ENCODE measurements at regions not wholly inside any gene's neighbourhood (a gene's known extent, or its start where the extent isn't known, plus 50 kb on each side); places are given as distances from the start of the nearest gene placed in this dataset.

- DNase-seq (ENCODE audit: low spot score): no peak
Observed at GRCh38 chr14:104277416-104278213, 139.2 kb downstream of the KIF26A start.

GRCh38 chr14:104278214-104278534 is 139.8 kb downstream of the KIF26A start:
- no peak for DNase-seq (ENCODE audit: low spot score)

GRCh38 chr14:104280085-104280901 is 141.9 kb downstream of the KIF26A start:
- DNase-seq (ENCODE audit: low spot score): no peak

GRCh38 chr14:104280902-104281767 is 142.7 kb downstream of the KIF26A start:
- no peak for DNase-seq (ENCODE audit: low spot score)

- DNase-seq (ENCODE audit: low spot score): no peak
Observed at GRCh38 chr14:104281768-104282301, 143.4 kb downstream of the KIF26A start.

- DNase-seq (ENCODE audit: low spot score): no peak
Observed at GRCh38 chr14:104282332-104283196, 144.2 kb downstream of the KIF26A start.

GRCh38 chr14:104283197-104284106 is 145.1 kb downstream of the KIF26A start:
- DNase-seq (ENCODE audit: low spot score): no peak

- no peak for DNase-seq (ENCODE audit: low spot score)
Observed at GRCh38 chr14:104284107-104284592, 145.8 kb downstream of the KIF26A start.

GRCh38 chr14:104284636-104285507 is 146.5 kb downstream of the KIF26A start:
- no peak for DNase-seq (ENCODE audit: low spot score)

- no peak for DNase-seq (ENCODE audit: low spot score)
Observed at GRCh38 chr14:104285508-104285840, 147.1 kb downstream of the KIF26A start.

- DNase-seq (ENCODE audit: low spot score): no peak
Observed at GRCh38 chr14:104286086-104286485, 147.7 kb downstream of the KIF26A start.

- DNase-seq (ENCODE audit: low spot score): no peak
Observed at GRCh38 chr14:104286496-104286895, 148.1 kb downstream of the KIF26A start.

- no peak for DNase-seq (ENCODE audit: low spot score)
Observed at GRCh38 chr14:104287301-104288009, 149.1 kb downstream of the KIF26A start.

GRCh38 chr14:104288272-104288671 is 149.9 kb downstream of the KIF26A start:
- no peak for DNase-seq (ENCODE audit: low spot score)

- DNase-seq (ENCODE audit: low spot score): no peak
Observed at GRCh38 chr14:104289507-104289906, 151.1 kb downstream of the KIF26A start.

GRCh38 chr14:104290058-104290667 is 151.8 kb downstream of the KIF26A start:
- no peak for DNase-seq (ENCODE audit: low spot score)

GRCh38 chr14:104290756-104291122 is 152.4 kb downstream of the KIF26A start:
- DNase-seq (ENCODE audit: low spot score): no peak

Data from putamen (tissue), 1 donor.